Liver (tissue), 8 donors: ENCODE measurements at regions not wholly inside any gene's neighbourhood (a gene's known extent, or its start where the extent isn't known, plus 50 kb on each side); places are given as distances from the start of the nearest gene placed in this dataset.

ENCODE experiments used
- DNase-seq: peaks from one replicate; pipeline ENCODE4 v3.0.0-alpha.2; 2017; ENCODE audit warnings: low spot score
- H3K27ac ChIP-seq, 2 donors: one replicate each; pipeline ENCODE4 v1.7.0; 2013; ENCODE audit warnings: inconsistent platforms in 2 of 2, low read length in 2 of 2, control low read depth in 1 of 2, low read depth in 1 of 2, mild to moderate bottlenecking in 1 of 2
- H3K27me3 ChIP-seq, 4 donors: one replicate each; pipeline versions ENCODE4 v1.6.1 to v1.7.0; 2013; ENCODE audit warnings: low read length in 3 of 4, inconsistent platforms in 1 of 4, mild to moderate bottlenecking in 1 of 4, moderate library complexity in 1 of 4; ENCODE audit not compliant: control insufficient read depth in 4 of 4, insufficient read depth in 4 of 4
- H3K36me3 ChIP-seq, 4 donors: one replicate each; pipeline versions ENCODE4 v1.6.1 to v1.7.0; 2013; ENCODE audit warnings: low read length in 3 of 4, mild to moderate bottlenecking in 3 of 4, low read depth in 1 of 4, moderate library complexity in 1 of 4; ENCODE audit not compliant: control insufficient read depth in 4 of 4, insufficient read depth in 3 of 4
- H3K4me1 ChIP-seq, 4 donors: one replicate each; pipeline versions ENCODE4 v1.6.1 to v1.7.0; 2013; ENCODE audit warnings: low read length in 3 of 4, mild to moderate bottlenecking in 3 of 4, moderate library complexity in 1 of 4; ENCODE audit not compliant: control insufficient read depth in 4 of 4, insufficient read depth in 4 of 4
- H3K4me3 ChIP-seq, 3 donors: one replicate each; pipeline versions ENCODE4 v1.6.1 to v1.7.0; 2013; ENCODE audit warnings: low read length in 3 of 3, control low read depth in 1 of 3, low read depth in 1 of 3, mild to moderate bottlenecking in 1 of 3
- H3K9ac ChIP-seq, 2 donors: one replicate each; pipeline ENCODE4 v1.7.0; 2013; ENCODE audit warnings: low read length in 2 of 2, mild to moderate bottlenecking in 2 of 2, moderate library complexity in 2 of 2, control low read depth in 1 of 2, low read depth in 1 of 2
- H3K9me3 ChIP-seq, 4 donors: one replicate each; pipeline versions ENCODE4 v1.6.1 to v1.7.0; 2013; ENCODE audit warnings: low read length in 3 of 4; ENCODE audit not compliant: control insufficient read depth in 4 of 4
- EGR1 ChIP-seq, 2 donors: IDR thresholded peaks; 2 replicates each; pipeline ENCODE4 v1.6.1; 2016 to 2018; ENCODE audit warnings: antibody characterized with exemption in 2 of 2, low read depth in 2 of 2
- FOXA1 ChIP-seq: IDR thresholded peaks from 2 replicates; pipeline ENCODE4 v1.6.1; 2016; ENCODE audit warnings: antibody characterized with exemption
- FOXA2 ChIP-seq: IDR thresholded peaks from 2 replicates; pipeline ENCODE4 v1.6.1; 2016; ENCODE audit warnings: antibody characterized with exemption
- GABPA ChIP-seq, 2 donors: IDR thresholded peaks in 1 of 2; conservative IDR thresholded peaks in 1 of 2; 2 replicates each; pipeline ENCODE4 v1.6.1; 2016; ENCODE audit warnings: antibody characterized with exemption in 2 of 2, mild to moderate bottlenecking in 1 of 2, moderate library complexity in 1 of 2
- HNF4A ChIP-seq, 2 donors: conservative IDR thresholded peaks; 2 replicates each; pipeline ENCODE4 v1.6.1; 2016; ENCODE audit warnings: antibody characterized with exemption in 2 of 2, mild to moderate bottlenecking in 2 of 2
- HNF4G ChIP-seq: IDR thresholded peaks from 2 replicates; pipeline ENCODE4 v1.6.1; 2016; ENCODE audit warnings: antibody characterized with exemption
- JUND ChIP-seq, 2 donors: IDR thresholded peaks; 2 replicates each; pipeline ENCODE4 v1.6.1; 2016; ENCODE audit warnings: antibody characterized with exemption in 2 of 2
- NR2F2 ChIP-seq: IDR thresholded peaks from 2 replicates; pipeline ENCODE4 v1.6.1; 2016; ENCODE audit warnings: antibody characterized with exemption
- RAD21 ChIP-seq, 2 donors: IDR thresholded peaks; 2 replicates each; pipeline ENCODE4 v1.6.1; 2016; ENCODE audit warnings: antibody characterized with exemption in 2 of 2, mild to moderate bottlenecking in 2 of 2
- RXRA ChIP-seq, 2 donors: IDR thresholded peaks; 2 replicates each; pipeline ENCODE4 v1.6.1; 2017 to 2018; ENCODE audit warnings: antibody characterized with exemption in 2 of 2, mild to moderate bottlenecking in 1 of 2
- SP1 ChIP-seq: IDR thresholded peaks from 2 replicates; pipeline ENCODE4 v1.6.1; 2018; ENCODE audit warnings: antibody characterized with exemption, mild to moderate bottlenecking
- TAF1 ChIP-seq: conservative IDR thresholded peaks from 2 replicates; pipeline ENCODE4 v1.6.1; 2016; ENCODE audit warnings: antibody characterized with exemption, mild to moderate bottlenecking
- YY1 ChIP-seq: IDR thresholded peaks from 2 replicates; pipeline ENCODE4 v1.6.1; 2016; ENCODE audit warnings: antibody characterized with exemption, mild to moderate bottlenecking
- WGBS: extraction: QIAGEN DNeasy Blood & Tissue Kit; methylation state at CpG from one replicate; pipeline ENCODE4 v1.1.7; 2013; 5-methylcytosine and 5-hydroxymethylcytosine counted together
- TF ChIP-seq, protein P1 (sequence below): IDR thresholded peaks from 2 replicates; pipeline ENCODE4 v1.6.1; 2016; ENCODE audit warnings: antibody characterized with exemption
- TF ChIP-seq, protein P2 (sequence below): IDR thresholded peaks from 2 replicates; pipeline ENCODE4 v1.6.1; 2016; ENCODE audit warnings: antibody characterized with exemption
- TF ChIP-seq, protein P3 (sequence below): IDR thresholded peaks from 2 replicates; pipeline ENCODE4 v1.6.1; 2016; ENCODE audit warnings: antibody characterized with exemption, mild to moderate bottlenecking
- TF ChIP-seq, protein P4 (sequence below): IDR thresholded peaks from 2 replicates; pipeline ENCODE4 v1.6.1; 2016; ENCODE audit warnings: antibody characterized with exemption
- TF ChIP-seq, protein P5 (sequence below): fragments of 150-350 bp; IDR thresholded peaks from 2 replicates; pipeline ENCODE4 v1.5.1; 2017; ENCODE audit warnings: improper control_type of control experiment, low read depth, low read length; ENCODE audit not compliant: missing input control
- donor health status: healthy.
- donor health status: healthy.
- donor health status: healthy.
- donor health status: healthy.
- donor health status: healthy.

DNA sequence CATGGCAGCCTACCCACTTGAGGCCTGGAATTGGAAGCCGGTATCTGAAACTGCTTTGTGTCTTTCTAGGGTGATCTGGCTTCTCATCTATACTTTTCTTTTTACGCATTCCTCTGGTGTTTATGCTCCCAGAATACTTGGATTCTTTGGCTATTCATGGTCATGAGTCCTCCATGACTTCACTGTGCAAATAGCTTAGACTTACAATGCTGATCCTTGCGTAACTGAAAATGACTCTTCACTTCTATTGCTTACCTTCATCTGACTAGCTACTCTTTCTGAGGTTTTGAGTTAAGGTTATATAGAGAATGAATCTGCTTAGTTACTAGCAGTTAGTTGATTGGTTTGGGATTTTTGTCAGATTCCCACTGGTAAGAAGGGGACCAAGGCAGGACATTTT lies 121.7 kb upstream of the NOVA1 start:
- Histone ChIP-seq H3K27ac (no peak overlapping the region), H3K4me3 (no peak overlapping the region), H3K9ac (no peak overlapping the region), H3K9me3 (no peaks in the 10 kb centered on the region), H3K27me3 (no peaks in the 10 kb centered on the region), H3K36me3 (no peaks in the 10 kb centered on the region), H3K4me1 (no peaks in the 10 kb centered on the region)
- WGBS = 92% methylated on average over 3 of the region's 3 CpGs
- TF ChIP-seq, protein P1, sequence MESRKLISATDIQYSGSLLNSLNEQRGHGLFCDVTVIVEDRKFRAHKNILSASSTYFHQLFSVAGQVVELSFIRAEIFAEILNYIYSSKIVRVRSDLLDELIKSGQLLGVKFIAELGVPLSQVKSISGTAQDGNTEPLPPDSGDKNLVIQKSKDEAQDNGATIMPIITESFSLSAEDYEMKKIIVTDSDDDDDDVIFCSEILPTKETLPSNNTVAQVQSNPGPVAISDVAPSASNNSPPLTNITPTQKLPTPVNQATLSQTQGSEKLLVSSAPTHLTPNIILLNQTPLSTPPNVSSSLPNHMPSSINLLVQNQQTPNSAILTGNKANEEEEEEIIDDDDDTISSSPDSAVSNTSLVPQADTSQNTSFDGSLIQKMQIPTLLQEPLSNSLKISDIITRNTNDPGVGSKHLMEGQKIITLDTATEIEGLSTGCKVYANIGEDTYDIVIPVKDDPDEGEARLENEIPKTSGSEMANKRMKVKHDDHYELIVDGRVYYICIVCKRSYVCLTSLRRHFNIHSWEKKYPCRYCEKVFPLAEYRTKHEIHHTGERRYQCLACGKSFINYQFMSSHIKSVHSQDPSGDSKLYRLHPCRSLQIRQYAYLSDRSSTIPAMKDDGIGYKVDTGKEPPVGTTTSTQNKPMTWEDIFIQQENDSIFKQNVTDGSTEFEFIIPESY = no peak
- TF ChIP-seq EGR1 (IDR thresholded peaks at IDR 0.05; ENCODE audit: low read depth in 2 of 2) (no peak), HNF4A (conservative IDR thresholded peaks at IDR 0.05) (no peak), NR2F2 (no peak), FOXA1 (no peak), JUND (IDR thresholded peaks at IDR 0.05) (no peak), SP1 (no peak)
- TF ChIP-seq, protein P2, sequence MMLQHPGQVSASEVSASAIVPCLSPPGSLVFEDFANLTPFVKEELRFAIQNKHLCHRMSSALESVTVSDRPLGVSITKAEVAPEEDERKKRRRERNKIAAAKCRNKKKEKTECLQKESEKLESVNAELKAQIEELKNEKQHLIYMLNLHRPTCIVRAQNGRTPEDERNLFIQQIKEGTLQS = no peak
- DNase-seq = no peak

DNA sequence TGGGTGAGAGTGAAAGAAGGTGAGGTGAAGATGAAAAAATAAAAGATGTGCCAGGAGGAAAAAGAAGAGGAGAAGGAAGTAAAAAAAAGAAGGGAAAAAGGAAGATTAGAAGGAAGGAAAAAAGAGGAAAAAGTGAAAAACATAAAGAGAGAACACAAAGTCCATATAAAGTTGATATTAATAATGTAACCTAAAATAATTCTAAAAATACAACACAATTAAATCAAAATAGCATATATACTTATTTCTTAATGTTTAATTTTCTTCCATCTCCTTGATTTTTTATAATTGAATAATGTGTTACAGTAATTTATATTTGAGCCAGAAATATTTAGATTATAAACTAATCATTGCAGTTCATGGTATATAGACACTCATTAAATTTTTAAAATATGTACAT lies 124.4 kb upstream of the NOVA1 start:
- no peaks in the 10 kb centered on the region for H3K36me3 ChIP-seq
- no peak for DNase-seq
- H3K27ac ChIP-seq = no peak overlapping the region
- no peaks in the 10 kb centered on the region for H3K4me1 ChIP-seq
- H3K27me3 ChIP-seq = no peaks in the 10 kb centered on the region
- TF ChIP-seq TAF1 (no peak), HNF4A (conservative IDR thresholded peaks at IDR 0.05) (no peak), RXRA (IDR thresholded peaks at IDR 0.05) (no peak), GABPA (IDR thresholded peaks at IDR 0.05 in 1 of 2, conservative IDR thresholded peaks at IDR 0.05 in 1 of 2) (no peak)
- no peak overlapping the region for H3K9ac ChIP-seq
- no peaks in the 10 kb centered on the region for H3K9me3 ChIP-seq
- no peak overlapping the region for H3K4me3 ChIP-seq

DNA sequence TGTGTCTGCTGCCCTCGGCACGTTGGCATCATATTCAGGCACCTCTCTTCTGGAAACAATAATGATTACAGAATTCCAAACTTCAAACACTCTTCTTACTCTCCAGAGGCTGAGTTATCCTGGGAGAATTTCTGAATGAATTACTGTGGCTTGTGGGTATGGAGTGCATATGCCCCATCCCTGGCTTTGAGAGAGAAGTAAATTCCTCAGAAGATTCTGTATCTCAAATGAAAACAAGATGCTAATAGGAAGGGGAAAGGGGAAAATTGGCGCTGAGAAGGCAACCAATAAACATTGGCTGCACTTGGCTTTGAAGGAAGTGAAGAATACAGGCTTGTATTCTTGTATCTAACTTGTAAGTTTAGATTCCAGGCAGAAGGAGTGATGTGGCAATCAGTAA lies 132.0 kb upstream of the NOVA1 start:
- no peaks in the 10 kb centered on the region for H3K9me3 ChIP-seq
- H3K9ac ChIP-seq = no peak overlapping the region
- H3K27ac ChIP-seq = no peak overlapping the region
- no peaks in the 10 kb centered on the region for H3K36me3 ChIP-seq
- DNase-seq = no peak
- no peak overlapping the region for H3K4me3 ChIP-seq
- TF ChIP-seq, protein P3, sequence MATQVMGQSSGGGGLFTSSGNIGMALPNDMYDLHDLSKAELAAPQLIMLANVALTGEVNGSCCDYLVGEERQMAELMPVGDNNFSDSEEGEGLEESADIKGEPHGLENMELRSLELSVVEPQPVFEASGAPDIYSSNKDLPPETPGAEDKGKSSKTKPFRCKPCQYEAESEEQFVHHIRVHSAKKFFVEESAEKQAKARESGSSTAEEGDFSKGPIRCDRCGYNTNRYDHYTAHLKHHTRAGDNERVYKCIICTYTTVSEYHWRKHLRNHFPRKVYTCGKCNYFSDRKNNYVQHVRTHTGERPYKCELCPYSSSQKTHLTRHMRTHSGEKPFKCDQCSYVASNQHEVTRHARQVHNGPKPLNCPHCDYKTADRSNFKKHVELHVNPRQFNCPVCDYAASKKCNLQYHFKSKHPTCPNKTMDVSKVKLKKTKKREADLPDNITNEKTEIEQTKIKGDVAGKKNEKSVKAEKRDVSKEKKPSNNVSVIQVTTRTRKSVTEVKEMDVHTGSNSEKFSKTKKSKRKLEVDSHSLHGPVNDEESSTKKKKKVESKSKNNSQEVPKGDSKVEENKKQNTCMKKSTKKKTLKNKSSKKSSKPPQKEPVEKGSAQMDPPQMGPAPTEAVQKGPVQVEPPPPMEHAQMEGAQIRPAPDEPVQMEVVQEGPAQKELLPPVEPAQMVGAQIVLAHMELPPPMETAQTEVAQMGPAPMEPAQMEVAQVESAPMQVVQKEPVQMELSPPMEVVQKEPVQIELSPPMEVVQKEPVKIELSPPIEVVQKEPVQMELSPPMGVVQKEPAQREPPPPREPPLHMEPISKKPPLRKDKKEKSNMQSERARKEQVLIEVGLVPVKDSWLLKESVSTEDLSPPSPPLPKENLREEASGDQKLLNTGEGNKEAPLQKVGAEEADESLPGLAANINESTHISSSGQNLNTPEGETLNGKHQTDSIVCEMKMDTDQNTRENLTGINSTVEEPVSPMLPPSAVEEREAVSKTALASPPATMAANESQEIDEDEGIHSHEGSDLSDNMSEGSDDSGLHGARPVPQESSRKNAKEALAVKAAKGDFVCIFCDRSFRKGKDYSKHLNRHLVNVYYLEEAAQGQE = no peak
- TF ChIP-seq, protein P4, sequence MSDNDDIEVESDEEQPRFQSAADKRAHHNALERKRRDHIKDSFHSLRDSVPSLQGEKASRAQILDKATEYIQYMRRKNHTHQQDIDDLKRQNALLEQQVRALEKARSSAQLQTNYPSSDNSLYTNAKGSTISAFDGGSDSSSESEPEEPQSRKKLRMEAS = no peak
- TF ChIP-seq SP1 (no peak), RAD21 (IDR thresholded peaks at IDR 0.05) (no peak), FOXA2 (no peak), EGR1 (IDR thresholded peaks at IDR 0.05; ENCODE audit: low read depth in 2 of 2) (no peak), RXRA (IDR thresholded peaks at IDR 0.05) (no peak), FOXA1 (no peak), NR2F2 (no peak), TAF1 (no peak), HNF4A (conservative IDR thresholded peaks at IDR 0.05) (no peak), YY1 (no peak), GABPA (IDR thresholded peaks at IDR 0.05 in 1 of 2, conservative IDR thresholded peaks at IDR 0.05 in 1 of 2) (no peak), JUND (IDR thresholded peaks at IDR 0.05) (no peak), HNF4G (no peak)
- TF ChIP-seq, protein P1 = no peak
- TF ChIP-seq, protein P2 = no peak
- TF ChIP-seq, protein P5, sequence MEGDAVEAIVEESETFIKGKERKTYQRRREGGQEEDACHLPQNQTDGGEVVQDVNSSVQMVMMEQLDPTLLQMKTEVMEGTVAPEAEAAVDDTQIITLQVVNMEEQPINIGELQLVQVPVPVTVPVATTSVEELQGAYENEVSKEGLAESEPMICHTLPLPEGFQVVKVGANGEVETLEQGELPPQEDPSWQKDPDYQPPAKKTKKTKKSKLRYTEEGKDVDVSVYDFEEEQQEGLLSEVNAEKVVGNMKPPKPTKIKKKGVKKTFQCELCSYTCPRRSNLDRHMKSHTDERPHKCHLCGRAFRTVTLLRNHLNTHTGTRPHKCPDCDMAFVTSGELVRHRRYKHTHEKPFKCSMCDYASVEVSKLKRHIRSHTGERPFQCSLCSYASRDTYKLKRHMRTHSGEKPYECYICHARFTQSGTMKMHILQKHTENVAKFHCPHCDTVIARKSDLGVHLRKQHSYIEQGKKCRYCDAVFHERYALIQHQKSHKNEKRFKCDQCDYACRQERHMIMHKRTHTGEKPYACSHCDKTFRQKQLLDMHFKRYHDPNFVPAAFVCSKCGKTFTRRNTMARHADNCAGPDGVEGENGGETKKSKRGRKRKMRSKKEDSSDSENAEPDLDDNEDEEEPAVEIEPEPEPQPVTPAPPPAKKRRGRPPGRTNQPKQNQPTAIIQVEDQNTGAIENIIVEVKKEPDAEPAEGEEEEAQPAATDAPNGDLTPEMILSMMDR = no peak
- 81% methylated on average over 3 of the region's 3 CpGs for WGBS
- no peaks in the 10 kb centered on the region for H3K27me3 ChIP-seq
- no peaks in the 10 kb centered on the region for H3K4me1 ChIP-seq
